AG09309 (cell line): ENCODE measurements at regions not wholly inside any gene's neighbourhood (a gene's known extent, or its start where the extent isn't known, plus 50 kb on each side); places are given as distances from the start of the nearest gene placed in this dataset.

Experiments
- DNase-seq: peaks from one replicate; pipeline ENCODE4 v3.0.0-alpha.2; 2010; ENCODE audit warnings: low read depth
- H3K4me3 ChIP-seq: 2 replicates; pipeline ENCODE4 v1.5.1; 2011; ENCODE audit warnings: mild to moderate bottlenecking, low read depth, low read length, moderate library complexity; ENCODE audit not compliant: control insufficient read depth
- CTCF ChIP-seq: IDR thresholded peaks from 2 replicates; pipeline ENCODE4 v1.5.1; 2011; ENCODE audit warnings: mild to moderate bottlenecking, low read depth, low read length, inconsistent platforms; ENCODE audit not compliant: insufficient read depth, control insufficient read depth; ENCODE audit errors: missing control alignments

- no peak overlapping the region for H3K4me3 ChIP-seq
- peak; percentile 63 for TF ChIP-seq CTCF
- DNase-seq, result peak; percentile 10
Observed at GRCh38 chr7:130814778-130815335, 80.8 kb upstream of the KLF14 start.

- no peak for DNase-seq
- no peak overlapping the region for H3K4me3 ChIP-seq
- TF ChIP-seq CTCF, result no peak
Observed at GRCh38 chr7:130818056-130818455, 84.0 kb upstream of the KLF14 start.

- DNase-seq, result no peak
- TF ChIP-seq CTCF, result no peak
- no peak overlapping the region for H3K4me3 ChIP-seq
Observed at GRCh38 chr7:130821864-130822263, 87.9 kb upstream of the KLF14 start.

GRCh38 chr7:130822642-130823041, 88.6 kb upstream of the KLF14 start:
- peak; percentile 5 for DNase-seq
- no peak overlapping the region for H3K4me3 ChIP-seq
- no peak for TF ChIP-seq CTCF

GRCh38 chr7:130823060-130823459, 89.1 kb upstream of the KLF14 start:
- H3K4me3 ChIP-seq, result no peak overlapping the region
- no peak for TF ChIP-seq CTCF
- no peak for DNase-seq

GRCh38 chr7:130825819-130826218, 91.8 kb upstream of the KLF14 start:
- no peak for TF ChIP-seq CTCF
- DNase-seq, result no peak
- no peak overlapping the region for H3K4me3 ChIP-seq

GRCh38 chr7:130829415-130829814, 95.4 kb upstream of the KLF14 start:
- no peak for TF ChIP-seq CTCF
- no peak for DNase-seq
- H3K4me3 ChIP-seq, result no peak overlapping the region
